Mucosa of gallbladder (tissue), 1 donor: ENCODE measurements at regions not wholly inside any gene's neighbourhood (a gene's known extent, or its start where the extent isn't known, plus 50 kb on each side); places are given as distances from the start of the nearest gene placed in this dataset.

Experiments used
- DNase-seq: peaks from one replicate; pipeline ENCODE4 v3.0.0-alpha.2; 2020; ENCODE audit warnings: low spot score
- donor health status: DM: no; HTN: no; CAD: no.

DNA sequence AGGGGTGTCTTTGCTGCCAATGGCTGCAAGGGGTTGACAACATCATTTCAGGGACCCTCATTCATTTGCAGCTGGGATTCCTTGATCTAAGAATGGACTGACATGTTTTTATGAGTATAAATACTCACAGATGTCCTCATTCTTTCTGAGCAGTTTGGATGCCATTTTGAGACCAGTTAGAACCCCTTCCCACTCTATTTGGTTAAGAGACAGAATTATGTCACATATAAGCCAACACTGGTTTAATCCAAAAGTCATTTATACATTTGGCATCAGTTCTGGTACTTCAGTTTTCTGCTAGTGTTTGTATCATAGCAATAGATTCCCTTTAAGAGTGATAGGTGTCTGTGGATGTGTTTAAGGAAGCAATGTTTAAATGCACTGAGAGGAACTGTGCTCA is 248.8 kb downstream of the SAMD5 start:
- DNase-seq, result no peak

DNA sequence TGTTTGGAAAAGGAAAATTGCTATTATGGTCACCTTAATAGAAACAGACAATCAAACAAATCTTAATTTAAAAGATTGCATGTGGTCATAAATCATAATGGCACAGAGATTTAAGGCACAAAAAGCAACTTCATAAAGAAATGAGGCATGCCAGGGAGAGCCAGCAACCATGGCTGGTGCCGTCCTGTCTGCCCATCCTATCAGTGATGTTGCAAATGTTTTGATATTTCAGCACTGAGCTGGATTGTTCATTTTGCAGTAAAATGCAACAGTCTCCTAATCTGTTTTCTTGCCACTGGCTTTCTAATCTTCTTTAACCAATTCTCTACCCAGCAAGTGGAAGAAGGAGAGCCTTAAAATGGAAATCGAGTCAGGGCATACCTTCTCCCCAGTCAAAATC is 249.8 kb downstream of the SAMD5 start:
- DNase-seq, result no peak

DNA sequence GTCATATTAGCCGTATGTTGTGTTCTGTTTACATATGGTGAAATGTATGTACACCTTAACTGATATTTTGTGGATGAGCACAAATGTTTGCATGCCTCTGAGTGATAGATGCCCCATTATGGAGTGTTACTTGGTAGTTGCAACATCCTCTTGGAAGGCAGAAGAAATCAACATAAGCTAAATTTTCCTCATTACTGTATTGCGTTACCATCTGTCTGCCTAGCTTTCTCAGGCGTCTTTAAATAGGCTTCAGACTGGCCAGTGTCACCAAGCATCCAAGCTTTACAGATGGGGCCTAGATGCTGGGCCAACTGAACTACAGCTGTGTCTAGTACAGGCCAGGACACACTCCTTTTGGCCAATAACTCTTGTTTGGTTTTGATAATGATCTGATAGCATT is 250.6 kb downstream of the SAMD5 start:
- DNase-seq, result no peak

DNA sequence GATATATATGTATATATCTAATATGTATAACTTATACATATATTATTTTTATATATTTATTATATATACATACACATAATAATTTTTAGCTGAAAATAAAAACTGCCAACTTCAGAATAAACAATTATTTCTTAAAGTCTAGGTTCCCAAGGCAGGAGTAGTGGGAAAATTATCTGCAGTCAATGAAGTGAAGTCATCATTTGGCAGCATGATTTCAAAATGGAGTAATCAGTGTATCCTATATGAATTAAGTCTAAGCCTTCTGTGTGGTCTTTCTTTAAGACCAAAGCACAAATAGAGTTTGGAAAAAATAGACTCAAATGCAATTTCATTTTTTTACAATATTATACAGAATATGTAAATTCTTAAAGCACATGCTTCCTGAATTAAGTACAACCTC is 251.0 kb downstream of the SAMD5 start:
- no peak for DNase-seq

DNA sequence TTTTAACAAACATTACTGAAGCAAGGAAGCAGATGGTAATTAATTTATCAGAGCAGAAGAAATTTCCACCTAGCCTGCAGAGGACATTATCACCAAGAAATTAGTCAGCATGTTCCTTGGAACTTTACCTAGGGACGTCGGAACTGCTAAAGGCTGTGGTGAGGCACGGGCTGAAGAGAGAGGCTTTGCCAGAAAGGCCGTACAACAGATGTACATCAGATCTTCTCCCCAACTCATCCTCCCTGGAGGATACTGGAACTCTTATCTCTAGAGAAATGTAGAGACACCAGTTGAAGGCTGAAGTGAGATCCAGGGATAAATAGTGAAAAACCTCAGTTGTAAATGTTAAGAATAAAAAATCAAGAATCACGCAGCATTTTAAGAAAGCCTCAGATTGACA is 257.1 kb downstream of the SAMD5 start:
- no peak for DNase-seq

DNA sequence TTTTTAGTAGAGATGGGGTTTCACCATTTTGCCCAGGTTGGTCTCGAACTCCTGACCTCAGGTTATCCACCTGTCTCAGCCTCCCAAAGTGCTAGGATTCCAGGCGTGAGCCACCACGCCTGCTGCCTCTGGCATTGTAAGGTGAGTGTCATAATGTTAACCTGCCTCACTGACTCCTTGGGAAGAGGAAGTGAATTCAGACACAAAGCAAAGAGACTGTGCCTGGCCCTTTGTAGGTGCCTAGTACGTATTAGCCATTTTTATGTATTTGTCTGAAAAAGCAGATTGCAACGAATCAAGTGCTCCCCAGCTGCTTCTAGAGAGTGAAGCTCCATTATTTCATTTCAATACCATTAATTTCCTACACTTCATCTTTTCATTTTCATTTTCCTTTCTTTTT is 260.5 kb downstream of the SAMD5 start:
- DNase-seq, result no peak

DNA sequence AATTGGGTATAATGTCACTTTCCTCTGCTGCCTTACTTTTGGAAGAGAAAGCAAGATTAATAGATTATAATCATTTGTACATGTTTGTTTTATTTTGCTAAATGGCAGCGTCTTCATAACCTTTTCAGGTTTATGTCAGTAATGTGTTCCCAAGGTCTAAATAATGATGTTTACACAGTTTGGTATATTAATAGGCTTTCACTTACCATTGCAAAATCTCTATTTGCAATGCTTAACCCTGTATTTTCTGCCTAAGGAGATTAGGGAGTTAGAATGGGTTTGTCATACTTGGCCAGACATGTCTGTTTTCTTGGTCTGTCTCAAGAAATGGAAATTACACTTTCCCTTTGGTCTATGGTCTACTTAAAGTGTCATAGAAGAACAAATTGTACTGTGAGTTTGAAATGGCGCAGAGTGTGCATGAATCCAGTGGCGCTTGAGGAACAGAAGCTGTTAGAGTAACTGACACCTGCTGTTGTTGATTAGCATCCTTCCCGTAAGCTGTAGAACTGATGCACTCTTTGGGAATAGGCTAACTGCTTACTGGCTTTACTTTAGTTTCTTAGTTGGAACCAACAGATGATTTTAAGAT is 261.1 kb downstream of the SAMD5 start:
- DNase-seq, result no peak

DNA sequence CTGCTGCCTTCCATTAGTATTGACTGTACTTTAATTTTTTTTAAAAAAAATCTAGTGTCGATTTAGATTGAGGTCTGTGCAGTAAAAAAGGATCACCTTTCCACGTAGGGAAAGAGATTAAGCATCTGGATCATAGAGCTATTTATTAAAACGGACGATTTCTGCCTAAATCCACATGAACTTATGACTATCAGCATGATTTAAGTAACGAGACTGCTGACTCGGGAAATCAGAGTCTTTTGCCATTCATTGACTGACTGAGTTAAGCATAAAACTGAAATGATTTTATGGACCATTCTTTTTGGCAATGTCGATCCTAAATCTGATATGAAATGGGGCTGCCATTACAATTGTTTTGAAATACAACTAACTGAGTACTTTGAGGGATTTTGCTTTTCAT is 261.7 kb downstream of the SAMD5 start:
- DNase-seq, result no peak

DNA sequence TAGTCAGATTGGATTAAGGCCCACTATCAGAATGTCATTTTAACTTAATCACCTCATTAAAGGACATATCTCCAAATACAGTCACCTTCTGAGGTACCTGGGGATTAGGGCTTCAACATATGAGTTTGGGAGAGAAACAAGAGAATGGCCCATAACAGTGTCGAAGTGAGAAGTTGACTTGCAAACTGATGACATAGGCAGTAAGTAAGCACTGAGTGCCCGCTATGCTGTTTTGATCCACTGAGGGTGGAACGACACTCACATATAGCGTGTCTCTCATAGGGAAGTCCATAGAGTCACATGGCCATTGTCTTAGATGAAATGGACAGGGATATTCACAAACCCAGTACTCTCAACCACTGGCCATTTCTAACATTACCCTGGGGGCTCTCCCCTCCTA is 264.2 kb downstream of the SAMD5 start:
- no peak for DNase-seq

DNA sequence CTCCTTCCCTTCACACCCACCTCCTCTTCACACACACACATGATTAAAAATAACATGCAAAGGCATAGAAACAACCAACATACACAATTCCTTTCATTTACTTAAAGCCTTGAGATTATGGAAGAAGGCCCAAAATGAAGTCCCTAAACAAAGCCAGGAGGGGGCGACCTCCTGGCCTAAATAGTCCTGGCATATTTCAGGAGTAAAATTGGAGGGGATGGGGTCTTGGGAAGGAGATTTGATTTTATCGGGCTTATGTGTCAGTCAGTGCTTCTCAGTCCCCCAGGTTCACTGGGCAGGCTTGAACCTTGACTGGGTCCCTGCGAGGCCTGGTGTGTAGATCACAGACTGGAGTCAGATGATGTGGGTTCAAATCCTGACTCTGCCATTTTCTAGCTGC is 266.4 kb downstream of the SAMD5 start:
- DNase-seq, result no peak

DNA sequence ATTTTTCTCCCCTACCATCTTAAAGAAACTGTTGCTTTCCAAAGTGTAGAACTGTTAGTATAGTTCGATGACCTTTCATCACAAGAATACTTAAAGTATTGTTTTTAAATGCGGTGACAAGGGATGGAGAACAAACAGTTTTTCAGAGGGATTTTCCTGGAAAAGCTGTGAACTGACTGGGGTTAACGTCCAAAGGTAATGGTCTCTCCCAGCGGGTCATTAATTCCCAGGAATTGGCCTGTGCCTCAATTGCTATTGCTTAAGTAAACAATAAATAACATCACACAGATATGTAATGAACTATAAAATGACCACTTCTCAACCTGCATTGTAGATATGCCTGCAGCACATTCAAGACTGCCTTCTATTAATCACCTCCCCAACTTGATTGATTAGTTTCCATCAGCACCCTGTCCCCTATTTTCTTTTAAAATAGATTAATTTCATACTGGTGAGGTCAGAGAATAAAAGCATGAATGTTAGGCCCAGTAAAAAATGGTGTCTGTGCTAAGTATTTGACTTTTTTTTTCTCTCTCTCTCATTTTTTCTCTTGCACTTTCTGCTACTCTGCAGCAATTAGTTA is 268.2 kb downstream of the SAMD5 start:
- DNase-seq, result no peak

DNA sequence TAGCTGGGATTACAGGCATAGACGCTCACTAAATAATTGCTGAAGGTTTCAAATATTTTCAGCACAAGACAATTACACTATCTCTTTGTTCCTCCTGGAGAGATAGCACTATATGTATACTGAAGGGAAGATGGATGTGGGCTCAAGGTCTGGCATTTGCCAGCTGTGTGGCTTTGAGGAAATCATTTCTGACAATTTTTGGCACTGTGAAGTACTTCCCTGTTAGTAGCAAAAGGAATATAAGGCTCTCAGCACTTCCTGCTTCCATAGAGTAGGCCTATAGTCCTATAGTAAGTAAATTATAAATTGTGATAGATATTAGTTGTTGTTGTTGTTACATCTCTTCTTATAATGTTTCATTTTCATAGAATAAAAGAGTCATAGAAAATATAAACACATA is 271.1 kb downstream of the SAMD5 start:
- DNase-seq, result no peak

DNA sequence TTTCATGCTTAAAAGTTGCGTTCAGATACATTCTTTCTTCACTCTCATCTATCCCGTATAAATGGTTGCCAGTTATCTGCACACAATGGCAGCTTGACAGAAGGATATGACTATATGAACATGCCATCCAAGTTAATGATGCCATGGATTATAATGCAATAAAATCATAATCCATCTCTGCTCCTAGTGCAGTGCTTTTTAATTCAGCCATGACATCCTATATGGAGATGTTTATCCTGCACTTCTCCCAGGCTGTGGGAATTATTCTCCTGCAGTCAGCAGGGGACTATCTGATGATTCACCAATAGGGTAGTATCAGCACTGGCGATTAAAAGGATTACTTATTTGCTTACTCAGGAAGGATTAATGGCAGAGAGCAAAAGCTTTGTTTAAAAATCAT is 273.8 kb downstream of the SAMD5 start:
- peak; percentile 24 for DNase-seq

DNA sequence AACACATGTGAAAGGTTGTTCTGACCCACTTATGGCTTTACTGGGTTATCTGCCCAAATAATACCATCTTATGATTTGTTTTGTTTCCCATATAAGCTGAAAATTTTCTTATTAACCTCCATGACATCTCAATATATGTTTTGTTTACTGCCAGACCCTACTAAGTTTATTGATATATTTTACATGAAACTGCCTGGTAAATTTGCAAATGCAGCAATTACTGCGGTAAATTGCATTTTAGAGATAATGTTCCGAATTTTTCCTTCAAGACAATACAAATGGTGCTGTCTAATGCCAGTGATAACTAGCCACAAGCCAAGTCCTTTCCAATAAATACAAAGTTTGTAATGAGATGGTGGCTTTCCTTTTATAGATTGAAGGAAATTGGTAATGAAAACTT is 275.9 kb downstream of the SAMD5 start:
- no peak for DNase-seq

DNA sequence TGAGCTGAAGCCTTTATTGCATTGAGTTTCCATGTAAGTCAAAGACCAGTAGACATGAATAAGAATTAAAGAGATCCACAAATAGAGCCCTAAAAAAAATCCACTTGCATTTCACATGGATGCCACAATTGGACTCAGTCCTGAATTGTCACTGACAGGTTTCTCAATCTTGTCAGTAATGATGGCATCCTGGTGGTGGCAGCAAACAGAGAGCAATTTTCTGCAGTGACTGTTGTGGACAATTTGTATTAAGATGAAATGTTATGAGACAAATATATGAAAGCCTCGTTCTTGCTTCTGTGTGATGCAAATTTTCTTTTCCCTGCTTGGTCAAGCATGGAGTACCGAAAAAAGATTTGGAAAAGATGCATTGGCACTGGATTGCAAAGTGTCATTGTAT is 278.9 kb downstream of the SAMD5 start:
- DNase-seq, result no peak

DNA sequence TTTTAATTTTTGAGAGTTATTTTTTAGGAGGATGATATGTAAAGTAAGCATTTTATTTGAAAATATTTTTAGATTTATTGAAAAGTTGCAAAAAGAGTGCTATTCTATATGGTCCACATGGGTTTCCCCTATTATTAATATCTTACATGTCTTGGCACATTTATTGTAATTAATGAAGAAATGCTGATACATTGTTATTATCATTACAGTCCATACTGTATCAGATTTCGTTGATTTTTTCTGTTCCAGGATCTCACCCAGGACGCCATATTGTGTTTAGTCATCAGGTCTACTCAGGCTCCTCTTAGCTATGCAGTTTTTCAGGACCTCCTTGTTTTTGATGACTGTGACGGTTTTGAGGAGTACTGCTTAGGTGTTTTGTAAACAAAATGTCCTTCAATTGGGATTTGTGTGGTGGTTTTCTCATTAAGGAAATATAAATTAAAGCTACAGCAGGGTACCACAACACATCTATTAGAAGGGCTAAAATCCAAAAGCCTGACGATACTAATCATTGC is 281.0 kb downstream of the SAMD5 start:
- no peak for DNase-seq

DNA sequence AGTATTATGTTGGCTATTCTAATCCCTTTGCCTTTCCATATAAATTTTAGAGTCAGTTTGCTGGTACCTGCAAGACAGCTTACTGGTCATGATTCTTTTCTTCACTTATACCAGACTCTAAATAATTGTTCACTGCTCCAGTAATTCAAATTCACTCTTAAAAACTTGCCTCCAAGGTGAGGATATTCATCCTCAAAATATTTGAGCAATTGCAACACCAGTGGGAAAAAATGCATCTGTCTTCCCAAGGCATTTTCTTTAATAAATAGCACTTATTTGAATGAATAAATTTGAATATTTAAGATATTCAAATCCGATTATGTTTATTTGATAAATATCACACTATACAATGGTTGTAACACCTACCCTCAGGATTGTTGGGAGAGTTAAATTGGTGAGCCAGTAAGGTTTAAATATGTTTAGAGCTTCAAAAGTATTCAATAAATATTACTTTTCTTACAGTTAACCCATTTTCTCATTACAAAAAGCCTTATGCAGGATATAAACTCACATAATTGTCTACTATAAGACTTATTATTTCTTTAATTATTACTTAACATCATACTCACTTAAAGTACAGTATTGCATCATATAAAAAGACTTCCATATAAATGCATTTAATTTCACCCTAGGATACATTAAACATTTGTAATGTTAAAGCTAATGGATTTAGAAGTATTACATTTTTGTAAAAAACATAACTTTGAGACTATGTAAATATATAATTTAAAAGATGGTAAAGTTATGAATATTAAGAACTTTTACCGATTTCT is 285.6 kb downstream of the SAMD5 start:
- DNase-seq, result no peak

DNA sequence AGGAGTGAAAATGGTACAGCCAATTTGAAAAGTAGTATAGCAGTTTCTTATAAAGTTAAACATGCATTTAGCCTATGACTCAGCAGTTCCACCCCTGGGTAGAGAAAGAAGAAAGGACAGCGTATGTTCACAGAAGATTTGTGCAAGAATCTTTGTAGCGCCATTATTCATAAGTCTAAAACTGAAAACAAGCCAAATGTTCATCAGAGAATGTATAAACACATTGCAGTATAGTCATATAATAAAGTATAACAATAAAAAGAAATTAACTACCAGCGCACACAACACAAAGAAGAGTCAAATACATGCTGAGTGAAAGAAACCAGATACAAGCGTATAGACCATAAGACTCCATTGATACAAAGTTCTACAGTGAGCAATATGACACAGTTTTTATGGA is 294.0 kb downstream of the SAMD5 start:
- no peak for DNase-seq

DNA sequence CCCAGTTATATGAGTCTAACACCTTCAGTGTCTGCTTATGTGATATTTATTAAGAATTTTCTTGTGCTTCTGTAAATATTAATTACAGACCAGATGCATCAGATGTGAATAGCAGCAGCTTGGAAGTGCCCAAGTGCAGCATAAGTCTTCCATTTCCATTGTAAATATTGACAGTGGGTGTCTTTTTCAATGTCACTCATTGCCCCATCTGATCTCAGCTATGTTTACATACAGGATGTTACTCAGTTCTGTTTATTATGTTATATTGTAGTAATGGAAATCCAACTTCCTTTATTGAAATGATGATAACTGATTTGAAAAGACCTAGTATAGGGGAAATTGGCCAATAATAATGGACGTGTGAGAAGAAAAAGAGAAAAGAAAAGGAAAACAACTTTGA is 296.7 kb downstream of the SAMD5 start:
- no peak for DNase-seq

DNA sequence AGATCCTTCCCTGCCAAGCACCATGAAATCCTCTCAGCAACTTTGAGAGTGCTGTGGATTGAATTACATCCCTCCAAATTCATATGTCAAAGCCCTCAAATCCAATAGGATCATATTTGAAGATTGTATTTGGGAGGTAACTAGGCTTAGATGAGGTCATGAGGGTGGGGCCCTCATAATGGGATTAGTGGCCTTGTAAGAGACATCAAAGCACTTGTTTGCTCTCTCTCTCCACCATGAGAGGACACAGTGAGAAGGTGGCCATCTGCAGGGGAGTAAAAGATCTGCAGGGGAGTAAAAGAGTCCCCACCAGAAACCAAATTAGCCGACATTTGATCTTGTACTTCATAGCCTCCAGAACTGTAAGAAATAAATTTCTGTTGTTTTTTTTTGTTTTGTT is 298.2 kb downstream of the SAMD5 start:
- DNase-seq, result no peak

DNA sequence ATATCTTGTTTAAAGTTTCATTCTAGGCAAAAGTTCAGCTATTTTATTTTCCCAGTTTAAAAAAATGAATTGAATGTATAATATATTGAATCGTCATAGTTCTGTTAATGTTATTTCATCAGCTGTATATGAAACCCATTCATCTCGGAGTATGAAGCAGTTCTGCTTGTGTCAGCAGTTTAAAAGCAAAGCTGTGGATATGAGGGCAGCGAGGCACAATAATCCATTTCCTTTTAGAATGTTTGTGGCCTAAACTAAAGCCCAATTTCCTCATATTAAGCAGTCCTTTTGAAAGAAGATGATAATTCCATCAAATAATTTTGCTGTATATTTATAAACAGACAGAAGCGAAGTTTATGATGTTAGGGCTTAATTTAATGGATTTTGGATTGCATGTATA is 300.1 kb downstream of the SAMD5 start:
- no peak for DNase-seq

DNA sequence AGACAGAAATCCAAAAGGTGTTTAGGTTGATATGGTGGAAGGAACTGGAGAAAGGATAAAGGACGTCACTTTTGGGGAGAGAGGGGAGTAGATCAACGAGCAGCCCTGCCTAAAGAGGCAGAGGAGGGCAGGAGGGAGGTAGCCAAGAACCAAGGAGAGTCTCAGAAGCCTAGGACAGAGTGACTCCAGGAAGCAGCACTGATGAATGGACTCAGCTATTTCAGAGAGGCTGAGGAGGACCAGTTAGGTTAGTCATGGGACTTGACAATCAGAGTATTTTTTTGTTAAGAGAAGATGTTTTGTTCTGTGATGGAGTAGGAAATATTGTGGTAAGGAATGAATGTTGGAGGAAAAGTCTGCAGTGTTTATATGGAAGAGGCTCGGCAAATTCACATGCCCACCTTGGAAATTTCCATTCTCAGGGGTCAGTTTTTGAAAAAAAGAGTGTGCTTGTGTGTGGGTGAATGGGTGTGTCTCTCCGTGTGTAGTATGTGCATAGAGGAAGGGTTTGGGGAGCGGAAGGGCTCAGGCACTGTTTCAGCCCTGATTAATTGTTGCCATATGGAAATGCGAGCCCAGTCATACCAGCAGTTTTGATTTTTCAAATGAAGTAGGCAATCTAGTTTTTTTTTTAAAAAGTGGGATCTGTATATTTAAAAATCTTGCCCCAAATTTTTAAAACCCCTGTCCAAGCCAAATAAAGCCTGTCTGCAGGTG is 303.6 kb downstream of the SAMD5 start:
- DNase-seq, result no peak
